HCT116 (cell line): ENCODE measurements at regions not wholly inside any gene's neighbourhood (a gene's known extent, or its start where the extent isn't known, plus 50 kb on each side); places are given as distances from the start of the nearest gene placed in this dataset.

Experiments
- ATAC-seq: fragments of 200-7000 bp; cut with Tn5 transposase; 2 replicates; pipeline ENCODE4 v1.9.1; 2020; ENCODE audit warnings: mild to moderate bottlenecking, moderate library complexity
- BruUV-seq: library from RNA; stranded (reverse); fragments of 400-500 nt; replicated peaks from 2 replicates; lab custom pipeline; 2021; lab: Mats Ljungman, UMichigan
- CTCF ChIA-PET: fragments of 300-600 bp; sonication (Branson Sonifier 250); formaldehyde crosslinking; loops from one replicate; lab custom pipeline; 2021; ENCODE audit warnings: antibody characterized with exemption; lab: Charles Lee
- POLR2A ChIA-PET: fragments of 300-600, 350-600 bp; sonication (Branson Sonifier 250); formaldehyde crosslinking; loops from one replicate; lab custom pipeline; 2021; ENCODE audit warnings: antibody characterized with exemption; lab: Charles Lee
- RAD21 ChIA-PET, 2 experiments: fragments of 300-600 bp; sonication (Branson Sonifier 250); formaldehyde crosslinking; loops; one replicate each; lab custom pipeline; 2023; ENCODE audit warnings: low total read pairs in 2 of 2; ENCODE audit not compliant: uncharacterized antibody in 2 of 2, unreplicated experiment in 2 of 2, low non-redundant PET in 1 of 2; lab: Charles Lee
- DNase-seq: peaks from one replicate; pipeline ENCODE4 v3.0.0-alpha.2; 2010; ENCODE audit warnings: low read depth, low spot score
- H2AFZ ChIP-seq: fragments of 200-600 bp; shearing (Covaris generic), sonication (generic); 2 replicates; pipeline ENCODE4 v1.6.1; 2017; ENCODE audit warnings: low read depth, mixed run types, mixed read lengths, antibody characterized with exemption, low read length; ENCODE audit not compliant: poor library complexity, severe bottlenecking
- H3K27ac ChIP-seq: 2 replicates; pipeline ENCODE4 v1.5.1; 2012; ENCODE audit warnings: low read depth, low read length
- H3K27me3 ChIP-seq: fragments of 200-600 bp; sonication (generic); 2 replicates; pipeline ENCODE4 v1.6.1; 2016; ENCODE audit warnings: mixed run types, low read length, mixed read lengths; ENCODE audit not compliant: insufficient read depth
- H3K36me3 ChIP-seq, 2 experiments: fragments of 200-500 bp in 1 of 2; fragments of 200-600 bp in 1 of 2; sonication (Bioruptor generic) in 1 of 2; sonication (generic) in 1 of 2; 2 replicates each; pipeline versions ENCODE4 v1.5.1 to v1.6.1; 2014 to 2016; ENCODE audit warnings: low read length in 2 of 2, inconsistent platforms in 1 of 2, mixed read lengths in 1 of 2, mixed run types in 1 of 2; ENCODE audit not compliant: insufficient read depth in 2 of 2, control insufficient read depth in 1 of 2
- H3K4me1 ChIP-seq, 2 experiments: fragments of 200-600 bp in 1 of 2; sonication (generic) in 1 of 2; 2 replicates each; pipeline versions ENCODE4 v1.5.1 to v1.6.1; 2012 to 2017; ENCODE audit warnings: low read length in 2 of 2, inconsistent platforms in 1 of 2, mild to moderate bottlenecking in 1 of 2, mixed read lengths in 1 of 2, mixed run types in 1 of 2, moderate library complexity in 1 of 2; ENCODE audit not compliant: insufficient read depth in 2 of 2, control insufficient read depth in 1 of 2
- H3K4me2 ChIP-seq: fragments of 200-600 bp; sonication (generic); 2 replicates; pipeline ENCODE4 v1.6.1; 2017; ENCODE audit warnings: mixed run types, low read length, mixed read lengths
- H3K4me3 ChIP-seq, 2 experiments: fragments of 200-600 bp in 1 of 2; sonication (generic) in 1 of 2; replicated peaks in 1 of 2; 2 replicates each; pipeline ENCODE4 v1.5.1; 2011 to 2016; ENCODE audit warnings: low read length in 2 of 2, control low read depth in 1 of 2, low read depth in 1 of 2, mild to moderate bottlenecking in 1 of 2, mixed read lengths in 1 of 2, mixed run types in 1 of 2
- H3K79me2 ChIP-seq: fragments of 200-600 bp; sonication (generic); 2 replicates; pipeline ENCODE4 v1.6.1; 2017; ENCODE audit warnings: mild to moderate bottlenecking, mixed run types, low read length, moderate library complexity, mixed read lengths; ENCODE audit not compliant: insufficient read depth
- H3K9ac ChIP-seq: fragments of 200-600 bp; sonication (generic); 2 replicates; pipeline ENCODE4 v1.6.1; 2016; ENCODE audit warnings: low read length, mixed read lengths
- H3K9me2 ChIP-seq: fragments of 200-600 bp; sonication (generic), shearing (Covaris generic); 2 replicates; pipeline ENCODE4 v1.6.1; 2017; ENCODE audit warnings: mixed run types, mild to moderate bottlenecking, moderate library complexity; ENCODE audit not compliant: insufficient read depth
- H3K9me3 ChIP-seq, 2 experiments: fragments of 200-500 bp in 1 of 2; fragments of 200-600 bp in 1 of 2; sonication (Bioruptor generic) in 1 of 2; sonication (generic) in 1 of 2; 2 replicates each; pipeline ENCODE4 v1.6.1; 2014 to 2017; ENCODE audit warnings: low read length in 2 of 2, mixed read lengths in 2 of 2, inconsistent platforms in 1 of 2, low read depth in 1 of 2, mild to moderate bottlenecking in 1 of 2, mixed run types in 1 of 2, moderate library complexity in 1 of 2; ENCODE audit not compliant: control insufficient read depth in 1 of 2, insufficient read depth in 1 of 2
- H4K20me1 ChIP-seq: fragments of 200-600 bp; sonication (generic), shearing (Covaris generic); 2 replicates; pipeline ENCODE4 v1.6.1; 2017; ENCODE audit warnings: mixed run types, mild to moderate bottlenecking, moderate library complexity; ENCODE audit not compliant: insufficient read depth
- CEBPB ChIP-seq: IDR thresholded peaks from 2 replicates; pipeline ENCODE4 v1.6.1; 2012; ENCODE audit warnings: low read depth
- ELF1 ChIP-seq: IDR thresholded peaks from 2 replicates; pipeline ENCODE4 v1.6.1; 2012; ENCODE audit warnings: low read depth, borderline replicate concordance
- JUND ChIP-seq: IDR thresholded peaks from 2 replicates; pipeline ENCODE4 v1.6.1; 2012
- POLR2A ChIP-seq: IDR thresholded peaks from 2 replicates; pipeline ENCODE4 v1.7.0; 2011; ENCODE audit warnings: borderline replicate concordance; ENCODE audit not compliant: insufficient read depth, insufficient read length; ENCODE audit errors: extremely low read depth
- POLR2AphosphoS5 ChIP-seq: IDR thresholded peaks from 2 replicates; pipeline ENCODE4 v1.6.1; 2011; ENCODE audit warnings: mild to moderate bottlenecking, low read depth, low read length, moderate library complexity
- RAD21 ChIP-seq: IDR thresholded peaks from 2 replicates; pipeline ENCODE4 v1.6.1; 2012; ENCODE audit warnings: low read depth, mild to moderate bottlenecking
- SP1 ChIP-seq: IDR thresholded peaks from 2 replicates; pipeline ENCODE4 v1.6.1; 2012; ENCODE audit warnings: low read depth
- SRF ChIP-seq: IDR thresholded peaks from 2 replicates; pipeline ENCODE4 v1.6.1; 2012; ENCODE audit warnings: low read depth
- TCF7L2 ChIP-seq: IDR thresholded peaks from 2 replicates; pipeline ENCODE4 v1.7.0; 2011; ENCODE audit warnings: borderline replicate concordance, inconsistent platforms; ENCODE audit not compliant: insufficient read depth, insufficient read length; ENCODE audit errors: extremely low read depth
- YY1 ChIP-seq: IDR thresholded peaks from 2 replicates; pipeline ENCODE4 v1.6.1; 2011; ENCODE audit warnings: low read length, low read depth, moderate library complexity, mild to moderate bottlenecking; ENCODE audit not compliant: insufficient replicate concordance; ENCODE audit errors: extremely low read depth
- intact Hi-C: fragments of 100-400 bp; cut with micrococcal nuclease; formaldehyde crosslinking; loops from 2 replicates; pipeline ENCODE4 v1.10.0; 2022
- TF ChIP-seq, protein P1 (sequence below): IDR thresholded peaks from 2 replicates; pipeline ENCODE4 v1.6.1; 2012
- TF ChIP-seq, protein P2 (sequence below): IDR thresholded peaks from 2 replicates; pipeline ENCODE4 v1.6.1; 2012; ENCODE audit warnings: low read depth
- TF ChIP-seq, protein P3 (sequence below), 3 experiments: fragments of 200-600 bp in 1 of 3; sonication (generic) in 1 of 3; IDR thresholded peaks in 2 of 3; conservative IDR thresholded peaks in 1 of 3; 2 replicates each; pipeline ENCODE4 v1.5.1; 2012 to 2017; ENCODE audit warnings: low read depth in 2 of 3, low read length in 2 of 3, antibody characterized with exemption in 1 of 3, borderline replicate concordance in 1 of 3, control low read depth in 1 of 3, mild to moderate bottlenecking in 1 of 3, mixed read lengths in 1 of 3, mixed run types in 1 of 3, moderate library complexity in 1 of 3; ENCODE audit not compliant: insufficient read depth in 1 of 3

DNA sequence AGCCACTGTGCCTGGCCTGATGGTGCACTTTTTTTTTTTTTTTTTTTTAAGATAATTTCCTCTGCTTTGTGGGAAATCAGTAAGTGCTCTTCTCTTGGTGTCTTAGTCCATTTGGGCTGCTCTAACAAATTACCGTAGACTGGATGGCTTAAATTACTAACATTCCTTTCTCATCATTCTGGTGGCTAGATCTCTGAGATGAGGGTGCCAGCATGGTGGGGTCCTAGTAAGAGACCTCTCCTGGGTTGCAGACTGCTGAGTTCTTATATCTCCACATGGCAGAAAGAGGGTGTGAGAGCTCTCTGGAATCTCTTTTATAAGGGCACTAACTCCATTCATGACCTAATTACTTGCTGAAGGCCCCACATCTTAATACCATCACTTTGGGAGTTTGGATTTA is 133.9 kb upstream of the ANKRD55 start:
- Histone ChIP-seq H3K4me2 (no peak overlapping the region), H3K9ac (no peak overlapping the region), H4K20me1 (no peaks in the 10 kb centered on the region), H3K4me3 (no peak overlapping the region), H3K79me2 (no peaks in the 10 kb centered on the region), H3K27me3 (no peaks in the 10 kb centered on the region), H3K9me2 (no peaks in the 10 kb centered on the region), H3K27ac (no peak overlapping the region), H3K36me3 (no peaks in the 10 kb centered on the region), H2AFZ (no peak overlapping the region), H3K9me3 (no peaks in the 10 kb centered on the region), H3K4me1 (no peaks in the 10 kb centered on the region)
- ChIA-PET POLR2A (no interaction called here), CTCF (no interaction called here), RAD21 (no interaction called here)
- BruUV-seq: no TSS peak
- TF ChIP-seq TCF7L2 (no peak), POLR2A (no peak), SRF (no peak), YY1 (no peak), ELF1 (no peak), SP1 (no peak), POLR2AphosphoS5 (no peak), CEBPB (no peak), RAD21 (no peak)
- TF ChIP-seq, protein P1, sequence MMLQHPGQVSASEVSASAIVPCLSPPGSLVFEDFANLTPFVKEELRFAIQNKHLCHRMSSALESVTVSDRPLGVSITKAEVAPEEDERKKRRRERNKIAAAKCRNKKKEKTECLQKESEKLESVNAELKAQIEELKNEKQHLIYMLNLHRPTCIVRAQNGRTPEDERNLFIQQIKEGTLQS: no peak
- ATAC-seq (no peak), DNase-seq (no peak)
- intact Hi-C loops: no loop called here

DNA sequence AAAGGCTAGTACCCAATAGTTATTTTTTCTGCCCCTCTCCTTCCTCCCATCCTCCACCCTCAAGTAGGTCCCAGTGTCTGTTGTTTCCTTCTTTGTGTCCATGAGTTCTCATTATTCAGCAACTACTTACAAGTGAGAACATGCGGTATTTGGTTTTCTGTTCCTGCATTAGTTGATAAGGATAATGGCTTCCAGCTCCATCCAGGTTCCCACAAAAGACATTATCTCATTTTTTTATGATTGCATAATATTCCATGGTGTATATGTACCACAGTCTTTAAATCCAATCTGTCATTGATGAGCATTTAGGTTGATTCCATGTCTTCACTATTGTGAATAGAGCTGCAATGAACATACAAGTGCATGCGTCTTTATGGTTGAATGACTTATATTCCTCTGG is 128.3 kb upstream of the ANKRD55 start:
- no peaks in the 10 kb centered on the region for H3K27me3 ChIP-seq
- H3K9ac ChIP-seq: no peak overlapping the region
- ATAC-seq (no peak), DNase-seq (no peak)
- no peaks in the 10 kb centered on the region for H3K9me2 ChIP-seq
- intact Hi-C loops: no loop called here
- POLR2A ChIA-PET: no interaction called here
- H3K4me3 ChIP-seq: no peak overlapping the region
- H3K9me3 ChIP-seq: no peaks in the 10 kb centered on the region
- no peak overlapping the region for H2AFZ ChIP-seq
- H3K27ac ChIP-seq: no peak overlapping the region
- CTCF ChIA-PET: no interaction called here
- H3K4me1 ChIP-seq: peaks cover 18 to 33% of the 10 kb centered on the region in 2 experiments
- no peaks in the 10 kb centered on the region for H4K20me1 ChIP-seq
- RAD21 ChIA-PET: no interaction called here
- H3K36me3 ChIP-seq: no peaks in the 10 kb centered on the region
- H3K79me2 ChIP-seq: no peaks in the 10 kb centered on the region
- no TSS peak for BruUV-seq
- H3K4me2 ChIP-seq: no peak overlapping the region
- TF ChIP-seq YY1 (no peak), RAD21 (no peak), CEBPB (no peak), SRF (no peak), JUND (no peak)
- TF ChIP-seq, protein P1: no peak
- TF ChIP-seq, protein P2, sequence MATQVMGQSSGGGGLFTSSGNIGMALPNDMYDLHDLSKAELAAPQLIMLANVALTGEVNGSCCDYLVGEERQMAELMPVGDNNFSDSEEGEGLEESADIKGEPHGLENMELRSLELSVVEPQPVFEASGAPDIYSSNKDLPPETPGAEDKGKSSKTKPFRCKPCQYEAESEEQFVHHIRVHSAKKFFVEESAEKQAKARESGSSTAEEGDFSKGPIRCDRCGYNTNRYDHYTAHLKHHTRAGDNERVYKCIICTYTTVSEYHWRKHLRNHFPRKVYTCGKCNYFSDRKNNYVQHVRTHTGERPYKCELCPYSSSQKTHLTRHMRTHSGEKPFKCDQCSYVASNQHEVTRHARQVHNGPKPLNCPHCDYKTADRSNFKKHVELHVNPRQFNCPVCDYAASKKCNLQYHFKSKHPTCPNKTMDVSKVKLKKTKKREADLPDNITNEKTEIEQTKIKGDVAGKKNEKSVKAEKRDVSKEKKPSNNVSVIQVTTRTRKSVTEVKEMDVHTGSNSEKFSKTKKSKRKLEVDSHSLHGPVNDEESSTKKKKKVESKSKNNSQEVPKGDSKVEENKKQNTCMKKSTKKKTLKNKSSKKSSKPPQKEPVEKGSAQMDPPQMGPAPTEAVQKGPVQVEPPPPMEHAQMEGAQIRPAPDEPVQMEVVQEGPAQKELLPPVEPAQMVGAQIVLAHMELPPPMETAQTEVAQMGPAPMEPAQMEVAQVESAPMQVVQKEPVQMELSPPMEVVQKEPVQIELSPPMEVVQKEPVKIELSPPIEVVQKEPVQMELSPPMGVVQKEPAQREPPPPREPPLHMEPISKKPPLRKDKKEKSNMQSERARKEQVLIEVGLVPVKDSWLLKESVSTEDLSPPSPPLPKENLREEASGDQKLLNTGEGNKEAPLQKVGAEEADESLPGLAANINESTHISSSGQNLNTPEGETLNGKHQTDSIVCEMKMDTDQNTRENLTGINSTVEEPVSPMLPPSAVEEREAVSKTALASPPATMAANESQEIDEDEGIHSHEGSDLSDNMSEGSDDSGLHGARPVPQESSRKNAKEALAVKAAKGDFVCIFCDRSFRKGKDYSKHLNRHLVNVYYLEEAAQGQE: no peak
- TF ChIP-seq, protein P3, sequence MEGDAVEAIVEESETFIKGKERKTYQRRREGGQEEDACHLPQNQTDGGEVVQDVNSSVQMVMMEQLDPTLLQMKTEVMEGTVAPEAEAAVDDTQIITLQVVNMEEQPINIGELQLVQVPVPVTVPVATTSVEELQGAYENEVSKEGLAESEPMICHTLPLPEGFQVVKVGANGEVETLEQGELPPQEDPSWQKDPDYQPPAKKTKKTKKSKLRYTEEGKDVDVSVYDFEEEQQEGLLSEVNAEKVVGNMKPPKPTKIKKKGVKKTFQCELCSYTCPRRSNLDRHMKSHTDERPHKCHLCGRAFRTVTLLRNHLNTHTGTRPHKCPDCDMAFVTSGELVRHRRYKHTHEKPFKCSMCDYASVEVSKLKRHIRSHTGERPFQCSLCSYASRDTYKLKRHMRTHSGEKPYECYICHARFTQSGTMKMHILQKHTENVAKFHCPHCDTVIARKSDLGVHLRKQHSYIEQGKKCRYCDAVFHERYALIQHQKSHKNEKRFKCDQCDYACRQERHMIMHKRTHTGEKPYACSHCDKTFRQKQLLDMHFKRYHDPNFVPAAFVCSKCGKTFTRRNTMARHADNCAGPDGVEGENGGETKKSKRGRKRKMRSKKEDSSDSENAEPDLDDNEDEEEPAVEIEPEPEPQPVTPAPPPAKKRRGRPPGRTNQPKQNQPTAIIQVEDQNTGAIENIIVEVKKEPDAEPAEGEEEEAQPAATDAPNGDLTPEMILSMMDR (IDR thresholded peaks at IDR 0.05 in 2 of 3, conservative IDR thresholded peaks at IDR 0.05 in 1 of 3; ENCODE audit: borderline replicate concordance in 1 of 3, insufficient read depth in 1 of 3, low read depth in 2 of 3, low read length in 2 of 3): no peak
